ENCODE measurements at regions not wholly inside any gene's neighbourhood (a gene's known extent, or its start where the extent isn't known, plus 50 kb on each side); places are given as distances from the start of the nearest gene placed in this dataset.

- TF ChIP-seq, protein P1, sequence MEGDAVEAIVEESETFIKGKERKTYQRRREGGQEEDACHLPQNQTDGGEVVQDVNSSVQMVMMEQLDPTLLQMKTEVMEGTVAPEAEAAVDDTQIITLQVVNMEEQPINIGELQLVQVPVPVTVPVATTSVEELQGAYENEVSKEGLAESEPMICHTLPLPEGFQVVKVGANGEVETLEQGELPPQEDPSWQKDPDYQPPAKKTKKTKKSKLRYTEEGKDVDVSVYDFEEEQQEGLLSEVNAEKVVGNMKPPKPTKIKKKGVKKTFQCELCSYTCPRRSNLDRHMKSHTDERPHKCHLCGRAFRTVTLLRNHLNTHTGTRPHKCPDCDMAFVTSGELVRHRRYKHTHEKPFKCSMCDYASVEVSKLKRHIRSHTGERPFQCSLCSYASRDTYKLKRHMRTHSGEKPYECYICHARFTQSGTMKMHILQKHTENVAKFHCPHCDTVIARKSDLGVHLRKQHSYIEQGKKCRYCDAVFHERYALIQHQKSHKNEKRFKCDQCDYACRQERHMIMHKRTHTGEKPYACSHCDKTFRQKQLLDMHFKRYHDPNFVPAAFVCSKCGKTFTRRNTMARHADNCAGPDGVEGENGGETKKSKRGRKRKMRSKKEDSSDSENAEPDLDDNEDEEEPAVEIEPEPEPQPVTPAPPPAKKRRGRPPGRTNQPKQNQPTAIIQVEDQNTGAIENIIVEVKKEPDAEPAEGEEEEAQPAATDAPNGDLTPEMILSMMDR (conservative IDR thresholded peaks at IDR 0.05), result no peak
- H3K36me3 Mint-ChIP-seq, result no peaks in the 10 kb centered on the region
- no peak overlapping the region for H3K4me3 Mint-ChIP-seq
- H3K4me1 Mint-ChIP-seq (ENCODE audit: unreplicated experiment), result no peaks in the 10 kb centered on the region
- no peaks in the 10 kb centered on the region for H3K9me3 Mint-ChIP-seq
- H3K27me3 Mint-ChIP-seq, result no peaks in the 10 kb centered on the region
- H3K27ac Mint-ChIP-seq, result no peak overlapping the region
- DNase-seq (ENCODE audit: extremely low spot score, unreplicated experiment), result no peak
These were observed 208.4 kb downstream of the PLOD2 start for GRCh38 chr3:145952536-145952935.

DNA sequence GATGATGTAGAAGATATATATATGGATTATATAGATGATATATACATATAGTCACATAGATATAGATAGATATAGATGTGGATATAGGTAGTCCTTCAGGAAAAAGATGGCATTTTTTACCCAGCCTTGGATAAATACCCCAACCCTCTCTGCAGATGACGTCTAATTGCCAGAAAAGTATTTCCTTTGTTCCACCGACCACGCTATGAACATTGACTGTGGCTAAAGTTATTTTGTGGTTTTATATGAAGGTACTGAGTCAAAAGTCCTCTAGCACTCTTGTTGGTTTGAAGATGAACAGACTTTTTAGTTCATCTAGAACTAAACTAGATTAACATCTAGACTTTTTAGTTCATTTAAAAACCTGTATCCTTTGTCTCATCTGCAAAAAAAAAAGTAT, 207.7 kb downstream of the PLOD2 start:
- no peak overlapping the region for H3K27ac Mint-ChIP-seq

GRCh38 chr3:145959457-145960088, 201.4 kb downstream of the PLOD2 start:
- TF ChIP-seq, protein P1 (conservative IDR thresholded peaks at IDR 0.05), result no peak
- Mint-ChIP-seq H3K36me3 (no peaks in the 10 kb centered on the region), H3K4me3 (no peak overlapping the region), H3K9me3 (no peaks in the 10 kb centered on the region), H3K4me1 (ENCODE audit: unreplicated experiment) (no peaks in the 10 kb centered on the region), H3K27ac (no peak overlapping the region), H3K27me3 (no peaks in the 10 kb centered on the region)
- DNase-seq (ENCODE audit: extremely low spot score, unreplicated experiment), result no peak

More for the DNA sequence above, 207.7 kb downstream of the PLOD2 start:
- no peak for DNase-seq (ENCODE audit: extremely low spot score, unreplicated experiment)
- no peaks in the 10 kb centered on the region for H3K4me1 Mint-ChIP-seq (ENCODE audit: unreplicated experiment)
- no peaks in the 10 kb centered on the region for H3K36me3 Mint-ChIP-seq
- TF ChIP-seq, protein P1 (conservative IDR thresholded peaks at IDR 0.05), result no peak
- no peak overlapping the region for H3K4me3 Mint-ChIP-seq
- H3K9me3 Mint-ChIP-seq, result no peaks in the 10 kb centered on the region
- H3K27me3 Mint-ChIP-seq, result no peaks in the 10 kb centered on the region

- Mint-ChIP-seq H3K4me3 (no peak overlapping the region), H3K27me3 (no peaks in the 10 kb centered on the region), H3K36me3 (no peaks in the 10 kb centered on the region), H3K9me3 (no peaks in the 10 kb centered on the region), H3K27ac (no peak overlapping the region), H3K4me1 (ENCODE audit: unreplicated experiment) (no peaks in the 10 kb centered on the region)
- TF ChIP-seq, protein P1 (conservative IDR thresholded peaks at IDR 0.05), result no peak
- no peak for DNase-seq (ENCODE audit: extremely low spot score, unreplicated experiment)
These were observed 197.9 kb downstream of the PLOD2 start for GRCh38 chr3:145963111-145963510.

DNA sequence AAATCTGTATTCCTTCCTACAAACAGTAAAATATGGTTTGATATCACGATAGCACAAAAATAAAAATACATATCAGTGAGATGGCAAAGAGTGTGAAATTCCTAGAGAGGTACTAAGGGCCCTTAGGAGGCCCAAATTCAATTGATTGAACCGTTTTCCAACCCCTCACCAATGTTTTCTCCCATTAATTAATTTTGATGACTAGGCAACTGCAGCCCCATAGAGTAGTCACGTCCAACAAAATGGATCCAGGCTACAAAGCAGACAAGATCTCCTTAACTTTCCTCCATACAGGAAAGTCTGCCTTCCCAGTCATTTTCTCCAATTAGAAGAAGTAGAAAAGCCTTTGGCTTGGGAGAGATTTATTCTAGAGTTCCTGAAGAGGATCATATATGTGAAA, 193.9 kb downstream of the PLOD2 start:
- no peaks in the 10 kb centered on the region for H3K27me3 Mint-ChIP-seq
- H3K4me1 Mint-ChIP-seq (ENCODE audit: unreplicated experiment), result no peaks in the 10 kb centered on the region
- no peaks in the 10 kb centered on the region for H3K36me3 Mint-ChIP-seq
- DNase-seq (ENCODE audit: extremely low spot score, unreplicated experiment), result no peak
- TF ChIP-seq, protein P1 (conservative IDR thresholded peaks at IDR 0.05), result no peak
- no peak overlapping the region for H3K4me3 Mint-ChIP-seq
- no peak overlapping the region for H3K27ac Mint-ChIP-seq
- H3K9me3 Mint-ChIP-seq, result no peaks in the 10 kb centered on the region

DNA sequence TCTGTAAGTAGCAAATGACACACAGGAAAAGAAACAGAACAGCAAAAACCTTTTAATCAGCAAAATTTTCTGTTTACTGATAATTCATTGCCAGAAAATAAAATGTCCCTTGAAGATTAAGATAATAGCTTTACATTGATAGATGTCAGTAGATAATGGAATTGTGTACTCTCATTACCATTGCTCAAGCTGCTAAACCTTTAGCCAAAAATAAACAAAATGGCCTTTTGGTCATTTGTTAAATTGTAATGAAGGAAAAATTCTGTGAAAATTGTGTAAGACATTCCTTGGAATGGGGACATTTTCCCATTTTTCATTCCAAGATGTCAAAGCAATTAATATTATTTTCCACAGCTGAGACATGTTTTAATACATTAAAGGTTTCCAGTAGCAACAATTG, 189.8 kb downstream of the PLOD2 start:
- Mint-ChIP-seq H3K4me1 (ENCODE audit: unreplicated experiment) (no peaks in the 10 kb centered on the region), H3K27ac (no peak overlapping the region), H3K9me3 (no peaks in the 10 kb centered on the region), H3K4me3 (no peak overlapping the region), H3K36me3 (no peaks in the 10 kb centered on the region), H3K27me3 (no peaks in the 10 kb centered on the region)
- no peak for DNase-seq (ENCODE audit: extremely low spot score, unreplicated experiment)
- TF ChIP-seq, protein P1 (conservative IDR thresholded peaks at IDR 0.05), result no peak
